GM21360 (cell line): ENCODE measurements at regions not wholly inside any gene's neighbourhood (a gene's known extent, or its start where the extent isn't known, plus 50 kb on each side); places are given as distances from the start of the nearest gene placed in this dataset.
"Not testable (repeated sequence)": the region's sequence is repeated elsewhere in the genome, so short reads cannot be mapped to it uniquely, and the experiment has no call there.

ENCODE experiments used
- ATAC-seq: cut with Tn5 transposase; IDR thresholded peaks from one replicate; pipeline ENCODE4 v1.9.1; 2021; ENCODE audit warnings: mild to moderate bottlenecking, moderate library complexity; ENCODE audit not compliant: unreplicated experiment

DNA sequence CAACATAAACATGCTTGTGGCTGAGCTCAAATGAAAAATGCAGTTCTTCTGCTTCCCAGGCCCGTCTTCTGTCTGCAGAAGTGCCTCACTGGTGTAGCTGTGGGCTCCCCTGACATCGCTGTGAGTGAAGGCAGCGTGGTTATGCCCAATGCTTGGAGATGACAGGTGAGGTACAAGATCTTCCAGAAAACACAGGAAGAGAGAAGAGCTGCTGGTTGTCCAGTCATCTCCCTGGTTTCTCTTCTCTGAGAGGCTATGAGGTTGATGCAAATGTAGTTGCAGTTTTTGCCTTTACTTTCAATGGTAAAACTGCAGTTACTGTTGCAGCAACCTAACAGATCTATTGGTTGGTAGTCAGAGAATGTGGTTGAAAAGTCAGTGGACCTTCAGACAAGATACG is 223.6 kb downstream of the GATA3 start:
- no peak for ATAC-seq

DNA sequence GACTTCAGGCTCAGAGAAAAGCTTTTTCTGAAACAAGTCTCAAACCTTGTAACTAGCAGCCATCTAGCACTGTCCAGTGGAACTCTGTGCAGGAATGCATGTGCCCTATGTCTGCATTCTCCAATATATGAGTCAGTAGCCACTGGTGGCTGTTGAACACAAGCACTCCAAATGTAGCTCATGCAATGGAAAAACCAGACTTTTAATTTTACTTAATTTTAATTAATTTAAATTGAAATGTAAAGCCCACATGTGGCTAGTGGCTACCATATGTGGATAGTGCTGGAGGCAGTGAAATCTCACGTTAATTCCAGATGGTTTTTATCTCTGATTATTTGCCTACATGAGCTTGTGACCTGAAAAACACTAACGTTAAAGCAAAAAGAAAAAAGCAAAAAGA is 225.1 kb downstream of the GATA3 start:
- no peak for ATAC-seq

DNA sequence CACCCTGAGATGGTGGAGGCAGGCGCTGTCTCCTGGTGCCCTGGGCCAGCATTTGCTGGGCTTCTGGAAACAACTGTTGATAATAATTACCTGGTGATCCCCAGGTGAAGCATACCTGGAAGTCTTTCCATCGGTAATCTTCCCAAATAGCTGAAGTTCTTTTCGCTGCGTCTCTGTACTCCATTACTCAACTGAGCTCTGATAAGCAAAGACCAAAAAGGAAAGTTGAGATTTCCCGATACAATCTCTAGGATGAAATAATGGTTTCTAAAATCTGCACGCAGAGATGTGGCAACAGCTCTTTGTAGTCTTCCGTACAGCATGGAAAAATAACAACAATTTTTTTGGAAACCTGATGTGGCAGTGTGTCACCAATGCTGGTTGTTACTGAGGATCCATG is 226.5 kb downstream of the GATA3 start:
- no peak for ATAC-seq

DNA sequence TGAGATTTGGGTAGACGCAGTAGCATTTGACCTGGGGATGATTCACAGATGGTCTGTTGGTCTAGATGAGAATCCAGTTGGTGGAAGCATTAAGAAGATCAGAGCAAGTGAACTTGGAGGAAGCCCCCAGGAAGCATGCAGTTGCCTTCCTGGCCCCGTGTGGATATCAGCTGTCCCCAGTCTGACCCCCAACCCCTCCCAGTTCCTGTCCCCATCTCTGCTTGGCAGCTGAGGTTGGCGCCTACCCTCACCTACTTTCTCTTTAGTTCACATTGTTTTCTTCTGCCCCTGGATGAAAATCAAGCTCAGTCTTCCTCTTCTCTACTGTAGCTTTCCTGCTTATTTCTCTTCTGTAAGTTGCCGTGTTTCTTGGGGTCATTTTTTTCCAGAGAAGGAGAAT is 227.9 kb downstream of the GATA3 start:
- no peak for ATAC-seq

DNA sequence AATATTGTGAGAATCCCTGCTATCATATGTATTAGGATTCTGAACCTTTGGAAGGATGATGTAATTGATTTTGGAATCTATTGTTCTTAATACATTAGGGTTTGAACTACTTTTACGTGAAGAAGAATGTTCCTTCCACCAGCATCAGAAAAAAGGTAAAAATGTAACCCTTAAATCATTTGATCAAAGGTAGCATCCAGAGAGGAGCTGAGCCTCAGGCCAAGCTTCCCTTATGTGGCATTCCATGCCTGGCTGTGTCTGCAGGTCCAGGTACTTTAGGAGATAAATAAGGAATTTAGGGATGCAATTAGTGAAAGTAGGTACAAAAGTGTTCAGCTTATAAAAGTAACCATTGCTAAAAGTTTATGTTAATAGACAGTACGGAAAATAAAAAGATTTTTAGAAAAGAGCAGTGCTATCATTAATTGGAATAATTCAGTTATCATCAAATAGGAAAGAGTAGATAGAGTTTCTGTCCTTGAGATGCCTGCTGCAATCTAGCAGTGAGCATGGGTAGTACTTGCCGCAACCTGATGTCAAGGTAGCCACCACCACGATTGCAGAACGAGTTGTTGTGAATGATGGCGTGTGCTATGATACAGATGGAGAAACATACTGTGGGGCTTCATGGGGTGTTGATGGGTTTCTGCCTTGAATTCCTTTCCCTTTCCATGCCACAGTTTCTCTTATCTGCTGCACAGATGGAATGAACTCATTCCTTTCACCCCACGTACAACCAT is 228.8 kb downstream of the GATA3 start:
- no peak for ATAC-seq

DNA sequence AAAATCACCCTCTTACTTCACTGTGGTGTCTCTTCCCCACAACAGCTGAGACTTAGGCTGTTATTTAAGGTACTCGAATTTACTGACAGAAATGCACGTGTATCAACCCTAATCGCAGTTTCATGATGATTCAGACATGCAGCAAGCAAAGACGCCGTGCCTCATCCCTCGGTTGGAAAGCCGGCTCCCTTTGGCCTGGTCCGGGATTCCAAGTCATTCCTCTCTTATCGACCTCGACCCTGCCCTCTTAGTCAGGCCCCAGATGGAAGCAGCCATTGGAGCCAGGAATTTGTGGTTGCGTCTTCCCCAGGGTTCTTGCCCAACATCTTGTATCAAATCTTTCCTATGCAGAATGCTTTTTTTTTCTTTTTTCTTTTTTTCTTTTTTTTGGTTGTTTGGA is 229.5 kb downstream of the GATA3 start:
- no peak for ATAC-seq

DNA sequence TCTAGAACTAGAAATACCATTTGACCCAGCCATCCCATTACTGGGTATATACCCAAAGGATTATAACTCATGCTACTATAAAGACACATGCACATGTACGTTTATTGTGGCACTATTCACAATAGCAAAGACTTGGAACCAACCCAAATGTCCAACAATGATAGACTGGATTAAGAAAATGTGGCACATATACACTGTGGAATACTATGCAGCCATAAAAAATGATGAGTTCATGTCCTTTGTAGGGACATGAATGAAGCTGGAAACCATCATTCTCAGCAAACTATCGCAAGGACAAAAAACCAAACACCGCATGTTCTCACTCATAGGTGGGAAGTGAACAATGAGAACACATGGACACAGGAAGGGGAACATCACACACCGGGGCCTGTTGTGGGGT is 231.5 kb downstream of the GATA3 start:
- not testable (repeated sequence) for ATAC-seq

DNA sequence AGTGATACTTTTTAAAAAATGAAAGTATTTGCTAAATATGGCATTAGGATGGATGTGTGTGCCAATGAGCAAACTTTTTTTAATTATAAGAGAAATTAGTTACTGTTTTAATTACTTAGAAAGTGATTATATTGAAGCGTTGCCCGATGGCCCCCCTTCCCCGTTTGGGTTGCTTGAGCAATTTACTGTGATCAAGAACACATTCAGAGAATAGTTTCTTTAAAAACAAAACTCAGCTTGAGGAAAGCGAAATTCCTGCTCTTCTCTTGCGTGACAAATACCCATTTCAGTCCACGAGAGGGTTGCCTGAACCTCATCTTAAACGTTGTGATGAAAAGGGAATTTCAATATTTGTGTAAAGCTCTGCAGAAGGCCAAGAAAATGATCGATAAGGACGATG is 234.1 kb downstream of the GATA3 start:
- ATAC-seq: no peak

DNA sequence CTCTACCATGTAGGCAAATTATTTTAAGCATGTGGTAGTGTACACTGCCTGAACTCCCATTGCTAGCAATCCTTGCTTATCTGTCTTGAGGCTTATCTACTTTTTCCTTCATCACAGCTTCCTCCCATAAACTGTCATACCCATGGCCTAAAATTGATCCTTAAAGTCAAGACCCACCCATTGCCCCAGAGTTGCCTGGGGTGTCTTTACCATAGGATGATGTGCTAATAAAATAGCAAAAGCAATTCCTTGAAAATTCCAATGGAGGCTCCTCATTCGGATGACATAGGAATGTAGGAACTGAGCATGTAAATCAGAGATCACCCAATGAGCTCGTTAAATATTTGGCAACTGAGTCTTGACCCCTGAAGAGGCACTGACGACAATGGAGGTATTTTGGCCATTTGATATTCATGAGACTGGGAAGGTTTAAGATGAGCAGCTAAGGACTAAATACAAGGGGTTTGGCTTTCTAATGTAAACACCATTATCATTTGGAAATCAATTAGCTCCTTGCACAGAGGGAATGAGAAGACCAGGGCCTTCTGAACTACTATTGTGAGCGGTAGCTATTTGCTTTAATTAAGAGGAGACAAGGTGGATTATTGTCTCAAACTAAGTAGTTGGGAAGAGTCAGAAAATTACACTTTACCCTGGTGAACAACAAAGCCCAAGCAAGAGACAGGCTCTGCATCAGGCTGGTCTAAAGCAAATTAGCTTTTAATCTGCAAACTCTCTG is 234.9 kb downstream of the GATA3 start:
- no peak for ATAC-seq

DNA sequence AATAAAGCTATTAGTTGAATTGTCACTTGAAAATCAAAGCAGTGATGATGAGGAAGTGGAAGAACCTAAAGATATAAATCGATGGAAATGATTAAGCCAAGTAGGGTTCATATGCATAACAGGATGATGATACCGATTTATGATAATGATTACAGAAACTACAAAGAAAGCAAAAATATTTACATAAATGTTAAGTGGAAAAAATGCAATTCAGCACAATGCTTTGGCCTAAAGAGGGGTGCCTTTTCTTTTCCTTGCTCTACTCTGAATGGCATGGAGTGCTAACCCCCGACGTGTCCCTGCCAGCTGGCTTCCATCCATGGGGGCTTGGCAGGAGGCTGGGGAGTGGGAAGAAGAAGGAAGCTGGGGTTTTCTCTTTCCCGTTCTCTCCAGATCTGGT is 240.3 kb downstream of the GATA3 start:
- ATAC-seq: no peak

DNA sequence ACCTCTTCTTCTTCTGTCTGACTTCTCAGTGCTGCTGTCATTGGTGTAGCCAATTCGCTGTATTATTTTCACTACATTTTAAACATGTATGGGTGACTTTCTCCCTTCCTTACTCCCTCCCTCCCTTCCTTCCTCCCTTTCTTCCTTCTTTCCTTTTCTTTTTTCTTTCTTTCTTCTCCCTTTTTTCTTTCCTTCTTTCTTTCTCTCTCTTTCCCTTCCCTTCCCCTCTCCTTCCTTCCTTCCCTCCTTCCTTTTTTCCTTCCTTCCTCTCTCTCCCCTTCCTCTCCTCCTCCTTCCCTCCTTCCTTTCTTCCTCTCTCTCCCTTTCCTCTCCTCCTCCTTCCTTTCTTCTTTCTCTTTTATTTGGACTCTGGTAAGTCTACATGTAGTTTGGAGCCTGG is 240.8 kb downstream of the GATA3 start:
- ATAC-seq: no peak

DNA sequence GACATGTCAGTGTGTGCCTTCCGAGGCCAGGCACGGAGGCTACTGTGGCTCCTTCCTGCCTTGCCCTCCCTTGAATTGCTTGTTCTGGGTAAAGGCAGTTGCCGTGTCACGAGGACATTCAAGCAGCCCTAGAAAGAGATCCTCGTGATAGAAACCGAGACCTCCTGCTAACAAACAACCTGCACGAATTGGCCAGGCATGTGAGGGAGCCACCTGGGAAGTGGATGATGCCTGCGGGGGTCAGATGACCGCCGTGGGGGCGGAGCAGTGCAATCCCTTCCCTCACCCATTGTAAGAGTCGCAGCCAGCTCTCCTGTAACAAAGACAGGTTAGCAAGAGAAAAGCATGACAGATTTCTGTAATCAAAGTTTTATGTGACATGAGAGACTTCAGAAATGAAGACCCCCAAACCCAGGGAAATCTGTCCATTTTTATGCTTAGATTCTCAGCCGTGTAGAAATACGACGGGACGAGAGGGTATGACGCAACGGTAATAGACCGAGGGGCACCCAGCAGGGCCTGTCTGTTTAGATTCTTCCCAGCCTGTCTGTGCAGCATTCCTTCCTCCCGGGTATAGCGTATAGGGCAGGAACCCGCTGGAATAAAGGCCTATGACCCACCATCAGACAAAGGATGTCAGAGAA is 241.7 kb downstream of the GATA3 start:
- ATAC-seq: no peak

DNA sequence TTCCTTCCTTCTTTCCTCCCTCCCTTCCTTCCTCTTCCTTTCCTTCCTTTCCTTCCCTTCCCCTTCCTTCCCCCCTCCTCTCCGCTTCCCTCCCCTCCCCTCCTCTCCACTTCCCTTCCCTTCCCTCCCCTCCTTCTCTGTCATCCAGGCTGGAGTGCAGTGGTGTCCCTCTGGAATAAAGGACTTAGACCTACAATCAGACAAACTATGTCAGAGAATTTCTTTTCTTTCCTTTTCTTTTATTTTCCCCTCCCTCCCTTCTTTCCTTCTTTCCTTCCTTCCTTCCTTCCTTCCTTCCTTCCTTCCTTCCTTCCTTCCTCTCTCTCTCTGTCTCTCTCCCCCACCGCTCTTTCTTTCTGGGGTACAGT is 242.2 kb downstream of the GATA3 start:
- no peak for ATAC-seq

DNA sequence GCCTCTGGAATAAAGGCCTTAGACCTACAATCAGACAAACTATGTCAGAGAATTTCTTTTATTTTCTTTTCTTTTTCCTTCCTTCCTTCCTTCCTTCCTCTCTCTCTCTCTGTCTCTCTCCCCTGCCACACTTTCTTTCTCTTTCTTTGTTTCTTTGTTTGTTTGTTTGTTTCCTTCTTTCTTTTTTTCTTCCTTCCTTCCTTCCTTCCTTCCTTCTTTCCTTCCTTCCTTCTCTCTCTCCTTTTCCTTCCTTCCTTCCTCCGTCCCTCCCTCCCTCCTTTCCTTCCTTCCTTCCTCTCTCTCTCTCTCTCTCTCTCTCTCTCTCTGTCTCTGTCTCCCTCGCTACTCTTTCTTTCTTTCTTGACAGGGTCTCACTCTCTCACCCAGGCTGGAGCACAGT is 242.6 kb downstream of the GATA3 start:
- no peak for ATAC-seq

DNA sequence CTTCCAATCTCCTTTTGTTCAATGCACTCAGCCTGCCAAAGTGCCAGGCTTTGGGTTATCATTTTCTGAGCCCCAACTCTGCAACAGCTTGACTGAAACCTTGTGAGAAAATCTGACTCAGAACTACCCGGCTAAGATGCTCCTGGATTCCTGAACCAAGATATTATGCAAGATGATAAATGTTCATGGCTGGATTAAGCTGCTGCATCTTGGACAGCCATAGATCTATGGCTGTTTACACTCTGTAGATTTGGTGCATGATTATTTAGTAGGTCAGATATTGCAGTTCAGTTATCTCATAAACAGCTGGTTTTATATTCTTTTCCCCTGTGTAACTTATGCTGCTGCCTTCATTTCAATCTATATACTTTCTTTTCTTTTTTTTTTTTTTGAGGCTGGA is 243.5 kb downstream of the GATA3 start:
- no peak for ATAC-seq

DNA sequence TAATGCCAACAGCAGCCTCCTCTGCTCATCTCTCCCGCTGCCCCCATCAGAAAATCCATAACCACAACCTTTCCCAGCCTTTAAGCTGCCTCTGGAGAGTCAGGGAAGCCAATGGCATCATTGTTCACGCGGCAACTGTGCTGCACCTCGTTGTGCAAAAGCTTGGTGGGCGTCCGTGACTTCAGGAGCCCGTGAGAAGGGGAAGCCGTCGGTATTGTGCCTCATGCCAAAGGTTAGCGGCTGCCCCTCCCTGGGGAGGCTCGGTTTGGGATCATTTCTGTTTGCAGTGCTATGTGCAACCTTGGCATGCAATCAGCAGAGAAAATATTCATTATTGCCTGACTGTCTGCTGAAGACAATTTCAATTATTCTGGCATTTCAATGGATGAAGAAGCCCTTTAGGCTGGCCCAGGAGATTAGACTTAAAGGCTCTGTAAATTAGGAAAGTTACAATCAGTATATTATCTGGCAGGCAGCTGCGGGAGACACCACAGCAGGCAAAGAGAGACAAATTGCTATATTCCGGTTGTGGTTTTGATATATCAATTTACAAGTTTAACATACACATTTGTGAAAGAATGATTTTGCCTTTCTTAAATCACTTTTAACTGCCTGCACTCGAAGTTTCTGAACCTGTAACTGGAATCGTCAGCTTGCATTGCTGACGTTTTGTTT is 244.5 kb downstream of the GATA3 start:
- ATAC-seq: no peak

DNA sequence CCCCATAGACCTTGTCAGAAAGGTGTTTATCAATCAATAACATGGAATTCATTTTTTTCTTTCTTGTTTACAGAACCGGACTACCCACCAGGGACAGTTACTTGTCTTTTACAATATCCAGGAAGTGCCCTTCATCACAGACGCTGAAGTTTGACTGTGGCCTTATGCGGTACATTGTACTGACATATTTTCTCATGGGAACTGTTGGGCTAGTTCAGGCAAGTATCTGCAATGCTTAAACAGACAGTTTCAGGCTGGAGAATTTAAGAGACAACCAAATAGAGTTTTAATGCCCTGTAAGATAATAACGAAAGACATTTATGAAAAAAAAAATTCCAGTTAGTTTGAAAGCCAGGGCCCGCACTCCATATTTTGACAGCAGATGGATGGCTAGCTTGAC is 246.4 kb downstream of the GATA3 start:
- no peak for ATAC-seq

DNA sequence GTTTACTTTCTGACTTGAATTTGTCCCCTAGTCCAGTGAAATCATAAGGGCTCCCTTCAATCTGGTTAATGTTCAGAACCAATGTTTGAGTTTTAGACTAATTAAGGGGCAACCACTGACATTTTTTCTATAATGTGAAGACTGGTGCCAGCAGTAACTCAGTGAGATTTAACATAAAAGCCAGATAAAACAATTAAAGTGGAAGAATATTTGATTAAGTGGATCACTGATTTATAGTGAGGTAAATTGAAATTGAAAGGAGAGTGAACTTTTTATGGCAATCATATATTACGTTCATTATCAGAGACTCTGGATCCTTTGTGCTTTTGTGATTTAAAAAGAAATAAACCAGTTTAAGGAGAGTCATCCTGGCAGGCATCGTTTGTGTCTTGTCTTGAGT is 246.8 kb downstream of the GATA3 start:
- ATAC-seq: no peak

DNA sequence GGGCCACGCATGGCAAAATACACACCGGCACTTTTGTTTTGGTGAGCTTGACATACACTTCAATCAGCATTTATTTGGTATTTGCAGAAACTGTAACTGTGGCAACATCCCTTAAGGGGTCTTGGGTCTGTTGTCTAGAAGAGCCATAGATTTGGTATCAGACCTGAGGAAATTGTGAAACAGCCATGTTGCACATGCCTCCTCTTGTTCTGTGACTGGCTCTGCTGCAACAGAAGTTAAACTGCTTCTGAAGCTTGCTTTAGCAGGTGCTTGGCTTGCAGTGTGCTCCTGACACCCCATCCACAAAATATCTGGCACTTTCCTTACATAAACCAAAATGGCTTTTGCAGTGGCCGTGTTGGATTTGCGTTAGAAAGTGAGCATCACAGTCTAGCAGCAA is 247.3 kb downstream of the GATA3 start:
- ATAC-seq: no peak

DNA sequence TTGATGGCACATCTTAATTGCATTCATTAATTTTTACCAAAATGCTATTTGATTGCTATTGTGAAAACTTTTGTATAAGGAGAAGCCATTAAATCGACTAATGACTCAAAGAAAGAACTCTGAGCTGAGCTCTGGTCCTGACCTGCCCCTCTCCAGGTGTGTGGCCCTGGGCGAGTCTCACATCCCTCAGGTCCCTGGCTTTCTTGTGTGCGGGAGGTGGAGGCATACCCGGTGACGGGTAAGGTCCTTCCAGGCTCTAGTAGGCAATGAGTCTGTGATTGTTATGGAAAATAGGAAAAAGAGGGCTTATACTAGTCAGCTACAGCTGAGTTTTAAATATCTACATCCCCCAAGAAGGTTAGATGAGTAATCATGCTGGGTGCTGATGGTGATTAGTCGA is 248.1 kb downstream of the GATA3 start:
- no peak for ATAC-seq

DNA sequence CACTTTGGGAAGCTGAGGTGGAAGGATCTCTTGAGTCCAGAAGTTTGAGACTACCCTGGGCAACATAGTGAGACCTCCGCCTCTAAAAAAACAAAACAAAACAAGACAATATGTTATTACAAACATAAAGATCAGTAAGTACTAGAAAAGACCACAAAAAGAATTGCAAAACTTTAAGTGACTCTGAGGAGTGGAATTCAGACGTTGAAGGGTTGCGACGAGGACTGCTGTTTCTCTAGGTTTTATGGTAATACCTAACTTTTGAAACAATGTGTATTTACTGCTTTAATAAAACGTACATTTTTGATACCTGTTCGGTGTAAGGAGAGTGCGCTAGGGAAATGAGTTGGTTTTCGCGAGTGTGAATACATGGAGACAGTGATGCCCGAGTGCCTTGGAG is 250.4 kb downstream of the GATA3 start:
- no peak for ATAC-seq
